ENCODE measurements at regions not wholly inside any gene's neighbourhood (a gene's known extent, or its start where the extent isn't known, plus 50 kb on each side); places are given as distances from the start of the nearest gene placed in this dataset.

DNA sequence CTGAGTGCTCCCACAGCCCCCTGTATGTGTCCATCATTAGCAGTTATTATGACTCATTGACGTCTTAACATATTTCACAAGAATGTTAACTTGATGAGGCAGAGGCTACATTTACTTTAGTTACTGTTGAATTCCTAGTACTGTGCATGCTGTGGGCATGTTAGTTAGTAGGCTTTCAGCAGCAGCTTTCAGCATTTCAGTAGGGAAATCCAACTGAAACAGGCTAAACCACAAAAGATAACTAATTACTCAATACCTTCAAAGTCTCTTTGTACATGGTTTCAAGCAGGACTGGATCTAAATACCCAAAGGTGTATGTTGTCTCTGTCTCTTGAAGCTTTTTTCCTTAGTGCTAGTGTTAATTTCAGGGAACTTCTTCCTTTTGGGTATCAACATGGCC lies 229.9 kb upstream of the SUCLG2 start:
- TF ChIP-seq CTCF (IDR thresholded peaks at IDR 0.05) (no peak), POLR2AphosphoS5 (IDR thresholded peaks at IDR 0.05; ENCODE audit: insufficient read depth in 1 of 2, low read depth in 1 of 2) (no peak), POLR2A (IDR thresholded peaks at IDR 0.05) (no peak)

All from vagina (tissue), 2 donors.